ENCODE measurements at regions not wholly inside any gene's neighbourhood (a gene's known extent, or its start where the extent isn't known, plus 50 kb on each side); places are given as distances from the start of the nearest gene placed in this dataset.

DNA sequence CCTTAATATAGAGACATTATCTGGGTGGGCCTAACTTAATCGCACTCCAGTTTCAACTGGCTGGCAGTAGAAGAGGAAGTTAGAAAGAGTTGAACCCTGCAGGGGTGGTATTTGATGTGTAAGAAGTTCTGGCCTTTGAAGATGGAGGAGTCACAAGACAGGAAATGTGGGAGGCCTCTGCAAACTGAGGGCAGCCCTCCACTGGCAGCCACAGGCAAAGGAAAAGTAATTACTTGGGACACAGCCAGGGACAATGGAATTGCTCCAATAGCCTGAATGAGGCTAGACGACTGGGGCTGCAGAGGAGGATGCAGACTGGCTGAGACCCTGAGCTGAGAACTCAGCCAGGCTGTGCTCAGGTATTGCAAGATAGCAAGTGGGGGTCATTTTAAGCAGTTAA is 703.3 kb upstream of the ARGLU1 start:
- Mint-ChIP-seq H3K9me3 (ENCODE audit: low read depth) (no peaks in the 10 kb centered on the region), H3K27me3 (ENCODE audit: low read depth) (no peaks in the 10 kb centered on the region), H3K4me3 (ENCODE audit: unreplicated experiment) (no peak overlapping the region), H3K4me1 (ENCODE audit: low read depth) (peaks cover 6% of the 10 kb centered on the region), H3K27ac (ENCODE audit: unreplicated experiment) (no peak overlapping the region), H3K36me3 (ENCODE audit: low read depth) (no peaks in the 10 kb centered on the region)
- DNase-seq (ENCODE audit: low spot score) = no peak
- TF ChIP-seq, protein P1, sequence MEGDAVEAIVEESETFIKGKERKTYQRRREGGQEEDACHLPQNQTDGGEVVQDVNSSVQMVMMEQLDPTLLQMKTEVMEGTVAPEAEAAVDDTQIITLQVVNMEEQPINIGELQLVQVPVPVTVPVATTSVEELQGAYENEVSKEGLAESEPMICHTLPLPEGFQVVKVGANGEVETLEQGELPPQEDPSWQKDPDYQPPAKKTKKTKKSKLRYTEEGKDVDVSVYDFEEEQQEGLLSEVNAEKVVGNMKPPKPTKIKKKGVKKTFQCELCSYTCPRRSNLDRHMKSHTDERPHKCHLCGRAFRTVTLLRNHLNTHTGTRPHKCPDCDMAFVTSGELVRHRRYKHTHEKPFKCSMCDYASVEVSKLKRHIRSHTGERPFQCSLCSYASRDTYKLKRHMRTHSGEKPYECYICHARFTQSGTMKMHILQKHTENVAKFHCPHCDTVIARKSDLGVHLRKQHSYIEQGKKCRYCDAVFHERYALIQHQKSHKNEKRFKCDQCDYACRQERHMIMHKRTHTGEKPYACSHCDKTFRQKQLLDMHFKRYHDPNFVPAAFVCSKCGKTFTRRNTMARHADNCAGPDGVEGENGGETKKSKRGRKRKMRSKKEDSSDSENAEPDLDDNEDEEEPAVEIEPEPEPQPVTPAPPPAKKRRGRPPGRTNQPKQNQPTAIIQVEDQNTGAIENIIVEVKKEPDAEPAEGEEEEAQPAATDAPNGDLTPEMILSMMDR (IDR thresholded peaks at IDR 0.05) = no peak

DNA sequence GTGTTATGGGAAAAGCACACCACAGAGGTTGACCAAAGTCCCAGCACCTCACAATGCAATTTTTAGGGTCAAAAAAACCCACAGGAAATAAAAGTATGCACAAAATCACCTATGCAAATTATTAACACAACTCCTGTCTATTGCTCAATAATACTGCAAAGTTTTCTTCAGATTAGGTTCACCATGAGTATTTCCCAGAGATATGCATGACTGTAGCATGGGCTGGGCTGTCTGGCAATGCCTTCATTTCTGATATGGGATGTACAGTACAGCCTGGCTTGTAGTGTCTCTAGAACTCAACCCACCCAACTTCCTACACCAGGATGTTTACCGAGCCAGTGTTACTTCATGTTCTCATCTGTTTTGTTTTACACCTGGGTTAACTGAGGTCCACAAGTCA is 698.7 kb upstream of the ARGLU1 start:
- H3K27me3 Mint-ChIP-seq (ENCODE audit: low read depth) = no peaks in the 10 kb centered on the region
- TF ChIP-seq, protein P1 (IDR thresholded peaks at IDR 0.05) = no peak
- no peaks in the 10 kb centered on the region for H3K9me3 Mint-ChIP-seq (ENCODE audit: low read depth)
- H3K4me3 Mint-ChIP-seq (ENCODE audit: unreplicated experiment) = no peak overlapping the region
- no peaks in the 10 kb centered on the region for H3K36me3 Mint-ChIP-seq (ENCODE audit: low read depth)
- H3K4me1 Mint-ChIP-seq (ENCODE audit: low read depth) = peaks cover 6% of the 10 kb centered on the region
- H3K27ac Mint-ChIP-seq (ENCODE audit: unreplicated experiment) = no peak overlapping the region
- no peak for DNase-seq (ENCODE audit: low spot score)

DNA sequence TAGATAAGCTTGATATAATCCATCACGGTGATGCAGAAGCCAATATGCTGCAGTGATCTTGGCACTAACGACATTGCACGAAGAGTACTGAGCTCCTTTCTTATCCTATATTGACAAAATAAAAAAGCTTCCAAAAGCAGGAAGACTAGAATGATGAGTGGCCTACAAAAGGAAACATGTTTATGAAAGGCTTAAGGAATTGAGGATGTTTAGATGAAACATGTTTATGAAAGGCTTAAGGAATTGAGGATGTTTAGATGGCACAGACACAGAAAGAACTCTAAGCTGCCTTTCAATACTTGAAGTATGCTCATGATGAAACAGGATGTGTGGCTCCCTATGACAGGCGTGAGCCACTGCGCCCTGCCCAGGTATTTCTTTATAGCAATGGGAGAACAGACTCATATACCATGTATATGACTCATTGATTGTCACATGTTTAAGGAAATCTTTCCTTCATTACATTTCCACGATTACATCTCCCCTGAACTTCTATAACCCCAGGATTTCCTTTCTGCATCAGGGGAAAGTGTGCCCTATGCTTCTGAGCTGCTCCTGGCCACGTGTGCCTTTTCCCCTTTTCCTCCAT is 690.8 kb upstream of the ARGLU1 start:
- H3K36me3 Mint-ChIP-seq (ENCODE audit: low read depth) = no peaks in the 10 kb centered on the region
- H3K9me3 Mint-ChIP-seq (ENCODE audit: low read depth) = peaks cover 4% of the 10 kb centered on the region
- DNase-seq (ENCODE audit: low spot score) = no peak
- H3K27me3 Mint-ChIP-seq (ENCODE audit: low read depth) = peaks cover under 1% of the 10 kb centered on the region
- H3K27ac Mint-ChIP-seq (ENCODE audit: unreplicated experiment) = no peak overlapping the region
- TF ChIP-seq, protein P1 (IDR thresholded peaks at IDR 0.05) = no peak
- H3K4me3 Mint-ChIP-seq (ENCODE audit: unreplicated experiment) = no peak overlapping the region
- no peaks in the 10 kb centered on the region for H3K4me1 Mint-ChIP-seq (ENCODE audit: low read depth)

DNA sequence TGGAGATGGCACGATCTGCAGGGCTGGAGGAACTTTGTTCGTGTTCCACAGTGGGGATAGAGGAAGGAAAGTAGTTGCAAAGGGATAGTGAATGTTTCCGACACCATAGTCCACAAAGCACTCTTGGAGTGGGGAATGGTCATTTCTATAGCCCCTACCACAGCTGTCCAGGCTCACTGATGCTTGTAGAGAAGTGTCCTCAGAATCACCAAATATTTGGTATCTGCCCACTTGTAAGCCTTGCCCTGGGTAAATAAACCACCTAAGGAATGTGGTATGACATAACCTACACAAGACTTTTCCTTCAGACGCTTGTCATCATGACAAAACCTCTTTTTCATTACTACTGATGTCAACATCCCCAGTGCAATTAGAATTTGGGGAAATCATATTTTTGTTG is 686.5 kb upstream of the ARGLU1 start:
- TF ChIP-seq, protein P1 (IDR thresholded peaks at IDR 0.05) = no peak
- Mint-ChIP-seq H3K9me3 (ENCODE audit: low read depth) (no peaks in the 10 kb centered on the region), H3K27me3 (ENCODE audit: low read depth) (peaks cover 2% of the 10 kb centered on the region), H3K36me3 (ENCODE audit: low read depth) (no peaks in the 10 kb centered on the region), H3K4me1 (ENCODE audit: low read depth) (peaks cover 11% of the 10 kb centered on the region), H3K4me3 (ENCODE audit: unreplicated experiment) (no peak overlapping the region), H3K27ac (ENCODE audit: unreplicated experiment) (no peak overlapping the region)
- no peak for DNase-seq (ENCODE audit: low spot score)

DNA sequence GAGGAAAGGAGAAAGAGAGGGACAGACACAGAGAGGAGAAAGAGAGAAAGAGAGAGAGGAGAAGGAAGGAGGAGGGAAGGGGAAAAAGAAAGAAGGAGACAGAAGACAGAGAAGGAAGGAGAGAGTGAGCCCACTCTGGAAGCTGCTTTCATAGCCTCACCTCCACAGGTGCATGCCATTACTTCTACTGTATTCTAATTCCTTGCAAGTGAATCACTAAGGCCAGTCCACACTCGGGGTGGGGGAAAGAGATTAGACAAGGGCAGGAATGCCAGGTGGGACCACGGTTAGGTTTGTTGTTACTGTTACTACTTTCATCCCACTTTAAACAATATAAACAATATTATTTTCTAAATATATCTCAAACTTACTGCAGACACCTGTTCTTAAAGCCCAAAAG is 684.5 kb upstream of the ARGLU1 start:
- Mint-ChIP-seq H3K4me1 (ENCODE audit: low read depth) (peaks cover 11% of the 10 kb centered on the region), H3K4me3 (ENCODE audit: unreplicated experiment) (no peak overlapping the region), H3K27ac (ENCODE audit: unreplicated experiment) (no peak overlapping the region), H3K27me3 (ENCODE audit: low read depth) (peaks cover 2% of the 10 kb centered on the region), H3K36me3 (ENCODE audit: low read depth) (no peaks in the 10 kb centered on the region), H3K9me3 (ENCODE audit: low read depth) (no peaks in the 10 kb centered on the region)
- no peak for DNase-seq (ENCODE audit: low spot score)
- TF ChIP-seq, protein P1 (IDR thresholded peaks at IDR 0.05) = no peak

Measured in chondrocyte (in vitro differentiated cells).